ENCODE measurements at regions not wholly inside any gene's neighbourhood (a gene's known extent, or its start where the extent isn't known, plus 50 kb on each side); places are given as distances from the start of the nearest gene placed in this dataset.

- H3K79me2 ChIP-seq (ENCODE audit: low read depth), result no peaks in the 10 kb centered on the region
- no peaks in the 10 kb centered on the region for H3K36me3 ChIP-seq
- H3K4me3 ChIP-seq, result no peak overlapping the region
- H3K27ac ChIP-seq, result no peak overlapping the region
- Mint-ChIP-seq H3K9me3 (peaks cover 9% of the 10 kb centered on the region), H3K27me3 (ENCODE audit: insufficient read depth, low read depth) (peaks cover 2% of the 10 kb centered on the region), H3K36me3 (peaks cover 6% of the 10 kb centered on the region), H3K4me1 (no peaks in the 10 kb centered on the region), H3K4me3 (no peak overlapping the region), H3K27ac (no peak overlapping the region)
- H3K9ac ChIP-seq, result no peak overlapping the region
- H3K9me3 ChIP-seq (ENCODE audit: low read depth), result peaks cover 3% of the 10 kb centered on the region
- no peak overlapping the region for H2AFZ ChIP-seq (replicated peaks)
- H3K4me1 ChIP-seq, result peaks cover 13% of the 10 kb centered on the region
- TF ChIP-seq EZH2phosphoT487 (IDR thresholded peaks at IDR 0.05) (no peak), CTCF (IDR thresholded peaks at IDR 0.05) (no peak), EZH2 (IDR thresholded peaks at IDR 0.05) (no peak)
- no peak for DNase-seq (ENCODE audit: low spot score)
- no peak overlapping the region for H3K4me2 ChIP-seq
- H3F3A ChIP-seq (ENCODE audit: low read depth), result no peaks in the 10 kb centered on the region
- H4K20me1 ChIP-seq (ENCODE audit: low read depth), result no peaks in the 10 kb centered on the region
- H3K27me3 ChIP-seq, result no peaks in the 10 kb centered on the region
Measured at GRCh38 chr13:75129331-75129730, 352.6 kb downstream of the TBC1D4 start.

GRCh38 chr13:75124415-75124814, 357.6 kb downstream of the TBC1D4 start:
- H3K27me3 ChIP-seq, result no peaks in the 10 kb centered on the region

DNA sequence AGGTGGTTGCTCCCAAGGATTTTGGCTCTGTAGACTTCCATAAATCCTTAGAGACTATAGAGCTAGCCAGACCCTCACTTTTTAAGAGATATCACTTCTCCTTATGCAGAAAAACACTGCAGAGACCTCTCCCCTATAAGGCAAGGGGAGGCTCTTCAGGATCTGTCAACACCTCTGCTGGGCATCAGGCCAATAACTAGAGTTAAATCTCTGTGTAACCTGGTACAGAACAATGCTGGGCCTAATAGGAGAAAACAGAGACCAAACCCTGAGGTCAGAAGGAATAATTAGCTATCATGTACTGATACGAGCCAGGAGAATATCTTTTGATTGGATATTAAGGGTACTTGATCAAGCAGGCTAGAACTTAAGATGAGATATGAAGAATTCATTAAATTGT, 358.5 kb downstream of the TBC1D4 start:
- Mint-ChIP-seq H3K4me3 (no peak overlapping the region), H3K4me1 (no peaks in the 10 kb centered on the region), H3K36me3 (no peaks in the 10 kb centered on the region), H3K27me3 (ENCODE audit: insufficient read depth, low read depth) (no peaks in the 10 kb centered on the region), H3K9me3 (peaks cover 15% of the 10 kb centered on the region), H3K27ac (no peak overlapping the region)
- Histone ChIP-seq H3K4me2 (no peak overlapping the region), H3K4me1 (peaks cover 13% of the 10 kb centered on the region), H3F3A (ENCODE audit: low read depth) (no peaks in the 10 kb centered on the region), H3K9me3 (ENCODE audit: low read depth) (peaks cover 3% of the 10 kb centered on the region), H3K79me2 (ENCODE audit: low read depth) (no peaks in the 10 kb centered on the region), H3K9ac (no peak overlapping the region), H3K27ac (no peak overlapping the region), H3K27me3 (no peaks in the 10 kb centered on the region), H2AFZ (replicated peaks) (no peak overlapping the region), H3K36me3 (no peaks in the 10 kb centered on the region), H4K20me1 (ENCODE audit: low read depth) (no peaks in the 10 kb centered on the region), H3K4me3 (no peak overlapping the region)
- DNase-seq (ENCODE audit: low spot score), result no peak
- TF ChIP-seq CTCF (IDR thresholded peaks at IDR 0.05) (no peak), EZH2phosphoT487 (IDR thresholded peaks at IDR 0.05) (no peak), EZH2 (IDR thresholded peaks at IDR 0.05) (no peak)

More at GRCh38 chr13:75124415-75124814, 357.6 kb downstream of the TBC1D4 start:
- no peaks in the 10 kb centered on the region for H3K27me3 Mint-ChIP-seq (ENCODE audit: insufficient read depth, low read depth)
- H3K4me1 Mint-ChIP-seq, result no peaks in the 10 kb centered on the region
- no peak for DNase-seq (ENCODE audit: low spot score)
- no peak overlapping the region for H3K4me3 Mint-ChIP-seq
- no peaks in the 10 kb centered on the region for H3K79me2 ChIP-seq (ENCODE audit: low read depth)
- no peak overlapping the region for H3K27ac ChIP-seq
- H3K4me2 ChIP-seq, result no peak overlapping the region
- H3K9me3 ChIP-seq (ENCODE audit: low read depth), result peaks cover 3% of the 10 kb centered on the region
- peaks cover 15% of the 10 kb centered on the region for H3K9me3 Mint-ChIP-seq
- no peak overlapping the region for H3K4me3 ChIP-seq
- H3F3A ChIP-seq (ENCODE audit: low read depth), result no peaks in the 10 kb centered on the region
- H3K27ac Mint-ChIP-seq, result no peak overlapping the region
- no peak overlapping the region for H2AFZ ChIP-seq (replicated peaks)
- peaks cover 13% of the 10 kb centered on the region for H3K4me1 ChIP-seq
- H3K36me3 ChIP-seq, result no peaks in the 10 kb centered on the region
- no peak overlapping the region for H3K9ac ChIP-seq
- no peak for TF ChIP-seq CTCF (IDR thresholded peaks at IDR 0.05)
- TF ChIP-seq EZH2phosphoT487 (IDR thresholded peaks at IDR 0.05), result no peak
- no peaks in the 10 kb centered on the region for H3K36me3 Mint-ChIP-seq
- no peaks in the 10 kb centered on the region for H4K20me1 ChIP-seq (ENCODE audit: low read depth)

All from neural progenitor cell (in vitro differentiated cells).